GM23338 (cell line): ENCODE measurements at regions not wholly inside any gene's neighbourhood (a gene's known extent, or its start where the extent isn't known, plus 50 kb on each side); places are given as distances from the start of the nearest gene placed in this dataset.

Source experiments
- ATAC-seq: fragments of 200-7000 bp; cut with Tn5 transposase; 3 replicates; pipeline ENCODE4 v1.9.1; 2020
- DNase-seq: peaks from one replicate; pipeline ENCODE4 v3.0.0-alpha.2; 2015; ENCODE audit warnings: low spot score
- H2AFZ ChIP-seq: fragments of 200-600 bp; sonication (generic); 2 replicates; pipeline ENCODE4 v1.8.0; 2016; ENCODE audit warnings: antibody characterized with exemption, mild to moderate bottlenecking, moderate library complexity
- H3F3A ChIP-seq: fragments of 200-600 bp; sonication (generic); replicated peaks from 2 replicates; pipeline ENCODE4 v1.8.0; 2017; ENCODE audit warnings: antibody characterized with exemption, mixed run types, low read depth
- H3K27ac ChIP-seq: fragments of 200-600 bp; sonication (generic); 2 replicates; pipeline ENCODE4 v1.6.1; 2016; ENCODE audit warnings: low read depth
- H3K27me3 ChIP-seq: fragments of 200-600 bp; sonication (generic); 2 replicates; pipeline ENCODE4 v1.8.0; 2016; ENCODE audit warnings: mild to moderate bottlenecking, mixed run types, moderate library complexity; ENCODE audit not compliant: insufficient read depth
- H3K36me3 ChIP-seq: fragments of 200-600 bp; sonication (generic); 2 replicates; pipeline ENCODE4 v1.8.0; 2016; ENCODE audit warnings: mild to moderate bottlenecking; ENCODE audit not compliant: insufficient read depth
- H3K4me1 ChIP-seq: fragments of 200-600 bp; sonication (generic); 2 replicates; pipeline ENCODE4 v1.8.0; 2016; ENCODE audit warnings: mild to moderate bottlenecking, moderate library complexity; ENCODE audit not compliant: insufficient read depth
- H3K4me2 ChIP-seq: fragments of 200-600 bp; sonication (generic); 2 replicates; pipeline ENCODE4 v1.7.1; 2017; ENCODE audit warnings: mixed run types
- H3K4me3 ChIP-seq: fragments of 200-600 bp; sonication (generic); 2 replicates; pipeline ENCODE4 v1.6.1; 2016; ENCODE audit warnings: mixed run types
- H3K79me2 ChIP-seq: fragments of 200-600 bp; sonication (generic); replicated peaks from 2 replicates; pipeline ENCODE4 v1.8.0; 2017; ENCODE audit warnings: mild to moderate bottlenecking; ENCODE audit not compliant: insufficient read depth
- H3K9me2 ChIP-seq: fragments of 200-600 bp; sonication (generic); 2 replicates; pipeline ENCODE4 v1.8.0; 2017; ENCODE audit not compliant: insufficient read depth
- H4K20me1 ChIP-seq: fragments of 200-600 bp; sonication (generic); replicated peaks from 2 replicates; pipeline ENCODE4 v1.8.0; 2017; ENCODE audit warnings: mild to moderate bottlenecking; ENCODE audit not compliant: insufficient read depth
- H3K27ac Mint-ChIP-seq: 2 replicates; pipeline ENCODE4 v1.8.0; 2020; ENCODE audit warnings: inconsistent platforms, mild to moderate bottlenecking, moderate library complexity, mixed read lengths
- H3K27me3 Mint-ChIP-seq: 3 replicates; pipeline ENCODE4 v1.8.0; 2022; ENCODE audit warnings: low read depth, mild to moderate bottlenecking, moderate library complexity, mixed read lengths, inconsistent platforms; ENCODE audit not compliant: insufficient read depth, poor library complexity
- H3K36me3 Mint-ChIP-seq: 3 replicates; pipeline ENCODE4 v1.8.0; 2021; ENCODE audit warnings: low read depth, mild to moderate bottlenecking, inconsistent platforms, moderate library complexity, mixed read lengths
- H3K4me1 Mint-ChIP-seq: 3 replicates; pipeline ENCODE4 v1.8.0; 2020; ENCODE audit warnings: mild to moderate bottlenecking, inconsistent platforms, mixed read lengths
- H3K4me3 Mint-ChIP-seq: 3 replicates; pipeline ENCODE4 v1.8.0; 2021; ENCODE audit warnings: moderate library complexity, mild to moderate bottlenecking, inconsistent platforms, mixed read lengths
- H3K9me3 Mint-ChIP-seq: 3 replicates; pipeline ENCODE4 v1.8.0; 2020; ENCODE audit warnings: moderate library complexity, mild to moderate bottlenecking, inconsistent platforms, mixed read lengths
- CREB1 ChIP-seq: fragments of 250-450 bp; sonication (Bioruptor Pico); IDR thresholded peaks from 2 replicates; pipeline ENCODE4 v1.5.0; 2020; ENCODE audit warnings: low read depth, mild to moderate bottlenecking, moderate library complexity
- EZH2 ChIP-seq: fragments of 200-600 bp; sonication (generic); IDR thresholded peaks from one replicate; pipeline ENCODE4 v1.8.0; 2017; ENCODE audit warnings: antibody characterized with exemption, mild to moderate bottlenecking, low read depth; ENCODE audit not compliant: unreplicated experiment
- ZNF331 ChIP-seq: fragments of 250-450 bp; sonication (Bioruptor Pico); IDR thresholded peaks from 2 replicates; pipeline ENCODE4 v1.5.0; 2020; ENCODE audit warnings: low read depth, mild to moderate bottlenecking, moderate library complexity
- ZNF462 ChIP-seq: fragments of 250-450 bp; sonication (Bioruptor Pico); IDR thresholded peaks from 2 replicates; pipeline ENCODE4 v1.5.0; 2020; ENCODE audit warnings: mild to moderate bottlenecking, moderate library complexity

- TF ChIP-seq EZH2: no peak
These were observed 135.5 kb downstream of the PJA1 start (continued) for GRCh38 chrX:69029771-69030170.

GRCh38 chrX:69028761-69029120 is 136.5 kb downstream of the PJA1 start:
- H3K36me3 Mint-ChIP-seq: no peaks in the 10 kb centered on the region

More at GRCh38 chrX:69028761-69029120, 136.5 kb downstream of the PJA1 start:
- Histone ChIP-seq H3K9me2 (no peaks in the 10 kb centered on the region), H3K4me3 (no peak overlapping the region), H3K27me3 (no peaks in the 10 kb centered on the region), H3K4me2 (no peak overlapping the region), H3K27ac (no peak overlapping the region), H4K20me1 (no peaks in the 10 kb centered on the region), H3F3A (no peaks in the 10 kb centered on the region), H3K36me3 (no peaks in the 10 kb centered on the region), H3K79me2 (no peaks in the 10 kb centered on the region), H3K4me1 (peaks cover 14% of the 10 kb centered on the region; the same call in 1 of the 2 replicates), H2AFZ (no peak overlapping the region)
- Mint-ChIP-seq H3K27ac (no peak overlapping the region), H3K27me3 (peaks cover 1% of the 10 kb centered on the region), H3K4me3 (no peak overlapping the region), H3K9me3 (no peaks in the 10 kb centered on the region), H3K4me1 (peaks cover 23% of the 10 kb centered on the region; the same call in 2 of the 3 replicates)
- TF ChIP-seq ZNF462 (CRISPR knock-in tag) (no peak), CREB1 (no peak), EZH2 (no peak), ZNF331 (CRISPR knock-in tag) (no peak)
- DNase-seq (no peak), ATAC-seq (no peak)
